OCI-LY7 (cell line): ENCODE measurements at regions not wholly inside any gene's neighbourhood (a gene's known extent, or its start where the extent isn't known, plus 50 kb on each side); places are given as distances from the start of the nearest gene placed in this dataset.

Experiments
- EZH2phosphoT487 ChIP-seq: fragments of 200-600 bp; sonication (generic); IDR thresholded peaks from 2 replicates; pipeline ENCODE4 v1.6.1; 2018; ENCODE audit warnings: low read depth, borderline replicate concordance, mild to moderate bottlenecking, mixed run types, antibody characterized with exemption, low read length, moderate library complexity, mixed read lengths
- TF ChIP-seq, protein P1 (sequence below): fragments of 200-600 bp; sonication (generic); conservative IDR thresholded peaks from 2 replicates; pipeline ENCODE4 v1.5.1; 2014; ENCODE audit warnings: mild to moderate bottlenecking, antibody characterized with exemption, low read length, moderate library complexity, mixed read lengths

- TF ChIP-seq, protein P1, sequence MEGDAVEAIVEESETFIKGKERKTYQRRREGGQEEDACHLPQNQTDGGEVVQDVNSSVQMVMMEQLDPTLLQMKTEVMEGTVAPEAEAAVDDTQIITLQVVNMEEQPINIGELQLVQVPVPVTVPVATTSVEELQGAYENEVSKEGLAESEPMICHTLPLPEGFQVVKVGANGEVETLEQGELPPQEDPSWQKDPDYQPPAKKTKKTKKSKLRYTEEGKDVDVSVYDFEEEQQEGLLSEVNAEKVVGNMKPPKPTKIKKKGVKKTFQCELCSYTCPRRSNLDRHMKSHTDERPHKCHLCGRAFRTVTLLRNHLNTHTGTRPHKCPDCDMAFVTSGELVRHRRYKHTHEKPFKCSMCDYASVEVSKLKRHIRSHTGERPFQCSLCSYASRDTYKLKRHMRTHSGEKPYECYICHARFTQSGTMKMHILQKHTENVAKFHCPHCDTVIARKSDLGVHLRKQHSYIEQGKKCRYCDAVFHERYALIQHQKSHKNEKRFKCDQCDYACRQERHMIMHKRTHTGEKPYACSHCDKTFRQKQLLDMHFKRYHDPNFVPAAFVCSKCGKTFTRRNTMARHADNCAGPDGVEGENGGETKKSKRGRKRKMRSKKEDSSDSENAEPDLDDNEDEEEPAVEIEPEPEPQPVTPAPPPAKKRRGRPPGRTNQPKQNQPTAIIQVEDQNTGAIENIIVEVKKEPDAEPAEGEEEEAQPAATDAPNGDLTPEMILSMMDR = no peak
- no peak for TF ChIP-seq EZH2phosphoT487
These were observed 51.5 kb upstream of the ASPRV1 start for GRCh38 chr2:70012887-70013286.
